H9 (cell line): ENCODE measurements at regions not wholly inside any gene's neighbourhood (a gene's known extent, or its start where the extent isn't known, plus 50 kb on each side); places are given as distances from the start of the nearest gene placed in this dataset.

Experiments used
- DNase-seq: peaks from one replicate; pipeline ENCODE4 v3.0.0-alpha.2; 2017
- H2AFZ ChIP-seq: one replicate; pipeline ENCODE4 v1.6.1; 2013; ENCODE audit warnings: mild to moderate bottlenecking, low read length, control low read depth, moderate library complexity
- H2AK5ac ChIP-seq: 2 replicates; pipeline ENCODE4 v1.6.1; 2013; ENCODE audit warnings: low read length, control low read depth, mixed read lengths; ENCODE audit not compliant: insufficient read length
- H2BK120ac ChIP-seq: one replicate; pipeline ENCODE4 v1.6.1; 2013; ENCODE audit warnings: low read depth, mild to moderate bottlenecking, low read length, control low read depth, inconsistent platforms; ENCODE audit not compliant: poor library complexity, severe bottlenecking
- H2BK12ac ChIP-seq: 2 replicates; pipeline ENCODE4 v1.6.1; 2013; ENCODE audit warnings: low read length, control low read depth, mixed read lengths, low read depth; ENCODE audit not compliant: insufficient read length
- H2BK15ac ChIP-seq: 2 replicates; pipeline ENCODE4 v1.6.1; 2013; ENCODE audit warnings: low read depth, low read length, control low read depth
- H2BK20ac ChIP-seq: one replicate; pipeline ENCODE4 v1.6.1; 2013; ENCODE audit warnings: low read depth, mild to moderate bottlenecking, low read length, control low read depth, inconsistent platforms; ENCODE audit not compliant: poor library complexity, severe bottlenecking
- H2BK5ac ChIP-seq: 2 replicates; pipeline ENCODE4 v1.6.1; 2013; ENCODE audit warnings: low read length, control low read depth, mixed read lengths; ENCODE audit not compliant: insufficient read length
- H3K14ac ChIP-seq: 2 replicates; pipeline ENCODE4 v1.6.1; 2013; ENCODE audit warnings: low read length, control low read depth; ENCODE audit not compliant: insufficient read depth
- H3K18ac ChIP-seq: 2 replicates; pipeline ENCODE4 v1.6.1; 2013; ENCODE audit warnings: low read depth, mild to moderate bottlenecking, mixed read lengths, low read length, control low read depth; ENCODE audit not compliant: insufficient read length
- H3K23ac ChIP-seq: 2 replicates; pipeline ENCODE4 v1.6.1; 2013; ENCODE audit warnings: low read length, control low read depth, mixed read lengths, low read depth; ENCODE audit not compliant: insufficient read length
- H3K23me2 ChIP-seq: 2 replicates; pipeline ENCODE4 v1.6.1; 2013; ENCODE audit warnings: low read depth, mild to moderate bottlenecking, mixed read lengths, low read length, control low read depth; ENCODE audit not compliant: insufficient read length, poor library complexity, severe bottlenecking
- H3K27ac ChIP-seq: 2 replicates; pipeline ENCODE4 v1.5.1; 2013; ENCODE audit warnings: low read length, control low read depth, mixed read lengths, low read depth; ENCODE audit not compliant: insufficient read length
- H3K27me3 ChIP-seq: 2 replicates; pipeline ENCODE4 v1.6.1; 2013; ENCODE audit warnings: low read length, control low read depth, inconsistent platforms; ENCODE audit not compliant: insufficient read depth
- H3K4ac ChIP-seq: 2 replicates; pipeline ENCODE4 v1.6.1; 2013; ENCODE audit warnings: low read depth, mild to moderate bottlenecking, control low read depth, inconsistent platforms, low read length, moderate library complexity
- H3K4me1 ChIP-seq: 2 replicates; pipeline ENCODE4 v1.6.1; 2013; ENCODE audit warnings: low read length, control low read depth, inconsistent platforms; ENCODE audit not compliant: insufficient read depth
- H3K4me2 ChIP-seq: 2 replicates; pipeline ENCODE4 v1.6.1; 2013; ENCODE audit warnings: low read length, control low read depth, mixed read lengths; ENCODE audit not compliant: insufficient read length, insufficient read depth
- H3K56ac ChIP-seq: 2 replicates; pipeline ENCODE4 v1.6.1; 2013; ENCODE audit warnings: low read depth, mild to moderate bottlenecking, mixed read lengths, low read length, control low read depth; ENCODE audit not compliant: insufficient read length
- H3K79me1 ChIP-seq: 2 replicates; pipeline ENCODE4 v1.6.1; 2013; ENCODE audit warnings: low read depth, mild to moderate bottlenecking, moderate library complexity, low read length, control low read depth, inconsistent platforms; ENCODE audit not compliant: insufficient read depth, poor library complexity, severe bottlenecking
- H3K79me2 ChIP-seq: 2 replicates; pipeline ENCODE4 v1.6.1; 2013; ENCODE audit warnings: low read length, control low read depth, inconsistent platforms; ENCODE audit not compliant: insufficient read depth
- H3K9ac ChIP-seq: 2 replicates; pipeline ENCODE4 v1.6.1; 2013; ENCODE audit warnings: low read length, control low read depth, mixed read lengths; ENCODE audit not compliant: insufficient read length; ENCODE audit errors: extremely low read depth
- H3K9me3 ChIP-seq: one replicate; pipeline ENCODE4 v1.6.1; 2013; ENCODE audit warnings: low read depth, low read length, inconsistent platforms; ENCODE audit not compliant: control insufficient read depth
- H3T11ph ChIP-seq: one replicate; pipeline ENCODE4 v1.6.1; 2013; ENCODE audit warnings: mild to moderate bottlenecking, low read length, control low read depth, inconsistent platforms
- H4K20me1 ChIP-seq: one replicate; pipeline ENCODE4 v1.6.1; 2013; ENCODE audit not compliant: control insufficient read depth, insufficient read length, insufficient read depth
- H4K5ac ChIP-seq: 2 replicates; pipeline ENCODE4 v1.6.1; 2013; ENCODE audit warnings: low read depth, mild to moderate bottlenecking, mixed read lengths, low read length, control low read depth; ENCODE audit not compliant: insufficient read length
- H4K8ac ChIP-seq: replicated peaks from 2 replicates; pipeline ENCODE4 v1.6.1; 2013; ENCODE audit warnings: low read length, control low read depth, mixed read lengths, low read depth; ENCODE audit not compliant: insufficient read length
- H4K91ac ChIP-seq: 2 replicates; pipeline ENCODE4 v1.6.1; 2013; ENCODE audit warnings: low read depth, mild to moderate bottlenecking, moderate library complexity, mixed read lengths, low read length, control low read depth; ENCODE audit not compliant: insufficient read length
- H3K27ac Mint-ChIP-seq, 3 experiments: 2 replicates in 2 of 3; 3 replicates in 1 of 3; pipeline ENCODE4 v1.8.0; 2020 to 2021; ENCODE audit warnings: mixed read lengths in 3 of 3, mild to moderate bottlenecking in 1 of 3, moderate library complexity in 1 of 3
- H3K27me3 Mint-ChIP-seq: 2 replicates; pipeline ENCODE4 v1.8.0; 2021; ENCODE audit warnings: low read depth, mild to moderate bottlenecking, moderate library complexity, mixed read lengths
- H3K36me3 Mint-ChIP-seq, 3 experiments: 2 replicates in 2 of 3; 3 replicates in 1 of 3; pipeline ENCODE4 v1.8.0; 2020 to 2021; ENCODE audit warnings: low read depth in 3 of 3, mixed read lengths in 3 of 3; ENCODE audit not compliant: insufficient read depth in 1 of 3
- H3K4me1 Mint-ChIP-seq, 2 experiments: 2 replicates each; pipeline ENCODE4 v1.8.0; 2020; ENCODE audit warnings: mixed read lengths in 2 of 2
- H3K4me3 Mint-ChIP-seq, 2 experiments: 2 replicates in 1 of 2; 3 replicates in 1 of 2; pipeline ENCODE4 v1.8.0; 2020 to 2021; ENCODE audit warnings: mild to moderate bottlenecking in 2 of 2, mixed read lengths in 2 of 2, moderate library complexity in 1 of 2
- H3K9me3 Mint-ChIP-seq, 2 experiments: 2 replicates in 1 of 2; 3 replicates in 1 of 2; pipeline ENCODE4 v1.8.0; 2020; ENCODE audit warnings: mild to moderate bottlenecking in 2 of 2, mixed read lengths in 2 of 2, moderate library complexity in 1 of 2
- CTCF ChIP-seq: fragments of 200-600 bp; sonication (generic); conservative IDR thresholded peaks from 3 replicates; pipeline ENCODE4 v1.8.0; 2021; ENCODE audit warnings: antibody characterized with exemption, mild to moderate bottlenecking
- WGBS: extraction: QIAGEN DNeasy Blood & Tissue Kit; methylation state at CpG from one replicate; pipeline ENCODE4 v1.1.7; 2013; ENCODE audit warnings: missing lambda C conversion rate, low lambda C conversion rate, mixed read lengths; ENCODE audit not compliant: insufficient read length; ENCODE audit errors: extremely low coverage; 5-methylcytosine and 5-hydroxymethylcytosine counted together

GRCh38 chr13:67443923-67444322 is 213.8 kb upstream of the PCDH9 start:
- Histone ChIP-seq H4K5ac (no peak overlapping the region), H3K18ac (no peak overlapping the region)
- no CpG with 5 or more reads among the region's 2 CpGs for WGBS

More at GRCh38 chr13:67443923-67444322, 213.8 kb upstream of the PCDH9 start:
- no peak overlapping the region for H2BK12ac ChIP-seq
- H2BK5ac ChIP-seq: no peak overlapping the region
- DNase-seq: no peak
- Mint-ChIP-seq H3K4me1 (no peaks in the 10 kb centered on the region), H3K27ac (no peak overlapping the region), H3K27me3 (no peaks in the 10 kb centered on the region), H3K4me3 (no peak overlapping the region), H3K36me3 (no peaks in the 10 kb centered on the region), H3K9me3 (no peaks in the 10 kb centered on the region)
- no peaks in the 10 kb centered on the region for H3K23me2 ChIP-seq
- no peak overlapping the region for H3K9ac ChIP-seq
- H3K23ac ChIP-seq: no peak overlapping the region
- no peak overlapping the region for H2BK15ac ChIP-seq
- H3K27me3 ChIP-seq: no peaks in the 10 kb centered on the region
- no peak overlapping the region for H3K14ac ChIP-seq
- no peak for TF ChIP-seq CTCF
- H3K9me3 ChIP-seq: no peaks in the 10 kb centered on the region
- H3K79me1 ChIP-seq: no peaks in the 10 kb centered on the region
- no peaks in the 10 kb centered on the region for H3K79me2 ChIP-seq
- H3K4me1 ChIP-seq: no peaks in the 10 kb centered on the region
- H3K4me2 ChIP-seq: no peak overlapping the region
- no peak overlapping the region for H2BK20ac ChIP-seq
- no peak overlapping the region for H3T11ph ChIP-seq
- no peak overlapping the region for H2AFZ ChIP-seq
- no peak overlapping the region for H3K4ac ChIP-seq
- H4K8ac ChIP-seq: no peak overlapping the region
- H3K56ac ChIP-seq: no peak overlapping the region
- H3K27ac ChIP-seq: no peak overlapping the region
- H4K20me1 ChIP-seq: no peaks in the 10 kb centered on the region
- no peak overlapping the region for H4K91ac ChIP-seq
- H2BK120ac ChIP-seq: no peak overlapping the region
- no peak overlapping the region for H2AK5ac ChIP-seq
